HG02885 (cell line): ENCODE measurements at regions not wholly inside any gene's neighbourhood (a gene's known extent, or its start where the extent isn't known, plus 50 kb on each side); places are given as distances from the start of the nearest gene placed in this dataset.
"Not testable (repeated sequence)": the region's sequence is repeated elsewhere in the genome, so short reads cannot be mapped to it uniquely, and the experiment has no call there.

Experiments used
- ATAC-seq: cut with Tn5 transposase; IDR thresholded peaks from one replicate; pipeline ENCODE4 v1.9.1; 2021; ENCODE audit warnings: mild to moderate bottlenecking; ENCODE audit not compliant: unreplicated experiment, poor library complexity

DNA sequence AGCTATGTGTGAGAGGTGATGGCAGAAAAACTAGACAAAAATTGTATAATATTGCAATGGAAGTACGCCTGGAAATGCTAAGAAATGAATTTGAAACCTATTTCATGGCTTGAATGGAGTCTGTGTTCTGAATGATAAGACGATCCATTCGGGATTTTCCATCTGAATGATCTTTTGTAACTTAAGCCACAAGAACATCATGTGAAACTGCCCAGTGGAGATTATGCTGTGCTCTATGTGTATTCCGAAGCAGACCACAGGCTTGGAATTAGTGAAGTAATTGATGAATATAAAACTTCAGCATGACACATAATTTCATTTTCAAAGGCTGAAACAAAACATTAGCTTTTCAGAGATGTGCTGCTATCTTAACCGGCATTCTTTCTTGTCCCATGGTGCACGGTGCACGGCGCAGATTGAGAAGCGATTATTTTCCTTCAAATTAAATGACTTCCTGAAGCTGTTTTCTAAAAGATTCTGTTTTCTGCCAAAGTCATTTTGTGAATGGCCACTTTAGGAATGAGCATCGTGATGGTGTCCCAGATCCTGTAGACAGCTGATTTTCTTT, 652.9 kb downstream of the PLA2G4A start:
- no peak for ATAC-seq

DNA sequence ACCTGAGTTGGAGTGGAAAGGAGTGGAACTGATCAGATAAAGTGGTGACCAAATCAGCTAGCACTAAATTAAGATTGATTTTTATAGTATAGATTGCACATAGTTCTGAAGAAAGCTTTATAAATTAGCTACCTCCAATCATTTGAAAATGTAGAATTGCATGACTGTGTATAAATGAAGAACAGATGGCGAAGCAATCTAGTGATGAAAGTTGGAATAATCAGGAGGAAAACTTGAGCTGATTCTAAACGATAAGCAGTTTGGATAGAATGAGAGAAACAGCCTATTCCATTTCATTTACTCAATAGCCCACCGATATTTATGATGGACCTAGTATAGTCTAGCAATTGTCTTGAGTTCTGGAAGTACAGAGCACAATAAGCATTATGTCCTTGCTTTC, 661.5 kb downstream of the PLA2G4A start:
- no peak for ATAC-seq

DNA sequence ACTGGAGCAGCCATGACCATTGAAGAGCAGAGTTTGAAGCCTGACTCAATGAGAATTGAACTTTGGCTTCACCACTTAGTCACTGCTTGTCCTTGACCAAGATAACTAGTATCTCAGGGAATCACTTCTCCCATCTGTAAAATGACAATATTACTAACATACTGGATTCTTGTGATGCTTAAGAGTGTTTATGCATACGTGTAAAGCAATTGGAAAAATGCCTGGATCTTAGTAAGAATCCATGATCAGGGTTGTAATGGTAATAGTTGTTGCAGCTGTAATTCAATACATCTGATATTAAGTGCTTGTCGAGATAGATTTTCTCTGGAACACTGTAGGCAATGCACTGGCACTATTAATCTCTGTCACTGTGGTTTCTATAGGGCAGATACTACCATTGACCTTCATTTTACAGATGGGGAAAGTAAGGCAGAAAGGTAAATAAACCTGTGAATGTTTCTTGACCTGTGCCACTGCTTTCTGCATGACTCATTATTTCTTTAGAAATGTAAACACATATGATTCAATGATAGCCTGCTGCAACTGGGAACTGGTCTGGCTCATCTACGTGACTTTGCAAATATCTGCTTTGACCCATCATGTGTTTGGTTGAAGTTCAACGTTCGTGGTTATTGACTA, 662.5 kb downstream of the PLA2G4A start:
- no peak for ATAC-seq

DNA sequence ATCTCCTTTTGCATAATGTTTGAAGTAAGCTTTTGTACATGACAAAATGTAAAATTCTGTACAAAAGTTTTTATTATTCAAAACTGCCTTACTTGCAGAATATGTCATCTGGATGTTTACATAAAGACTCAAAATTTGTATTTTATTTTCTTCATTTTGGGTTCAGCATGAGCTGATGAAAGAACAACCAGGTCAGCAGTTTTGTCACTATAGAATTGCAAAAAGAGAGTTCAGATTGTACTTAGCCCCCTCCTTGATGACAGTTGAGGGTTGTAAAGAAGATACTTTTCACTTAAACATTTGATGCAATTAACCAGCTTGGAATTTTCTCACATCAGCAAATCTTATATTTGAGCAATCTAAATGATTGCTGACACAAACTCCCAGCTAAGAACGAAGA, 669.3 kb downstream of the PLA2G4A start:
- no peak for ATAC-seq

DNA sequence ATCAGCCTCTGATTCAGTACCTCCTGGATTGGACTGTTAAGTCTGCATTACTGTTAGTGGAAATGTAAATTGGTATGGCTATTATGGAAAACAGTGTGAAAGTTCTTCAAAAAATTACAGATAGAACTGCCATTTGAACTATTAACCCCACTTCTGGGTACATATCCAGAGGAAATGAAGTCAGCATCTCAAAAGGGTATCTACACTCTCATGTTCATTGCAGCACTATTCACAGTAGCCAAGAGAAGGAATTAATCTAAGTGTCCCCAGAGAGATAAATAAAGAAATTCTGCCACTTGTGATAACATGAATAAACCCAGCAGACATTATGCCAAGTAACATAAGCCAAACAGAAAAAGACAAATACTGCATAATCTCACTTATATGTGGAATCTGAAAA, 676.0 kb downstream of the PLA2G4A start:
- ATAC-seq = no peak

DNA sequence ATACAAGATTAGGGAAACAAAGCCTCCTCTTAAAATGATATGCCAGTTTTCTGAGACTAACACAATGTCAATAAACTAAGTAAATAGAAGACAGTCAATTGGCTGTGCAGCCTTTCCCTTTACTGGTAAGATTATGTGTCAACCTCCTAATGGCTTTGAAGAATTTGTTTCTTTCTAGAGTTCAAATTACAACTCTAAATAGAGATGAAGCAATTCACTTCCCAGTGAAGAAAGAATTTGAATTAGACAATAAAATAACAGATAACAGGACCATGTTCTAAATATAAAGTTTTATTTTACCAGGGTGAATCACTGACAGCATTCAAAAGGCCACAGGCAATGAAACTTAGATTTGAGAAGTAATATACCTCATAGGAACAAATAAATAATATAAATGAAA, 680.3 kb downstream of the PLA2G4A start:
- ATAC-seq = no peak

DNA sequence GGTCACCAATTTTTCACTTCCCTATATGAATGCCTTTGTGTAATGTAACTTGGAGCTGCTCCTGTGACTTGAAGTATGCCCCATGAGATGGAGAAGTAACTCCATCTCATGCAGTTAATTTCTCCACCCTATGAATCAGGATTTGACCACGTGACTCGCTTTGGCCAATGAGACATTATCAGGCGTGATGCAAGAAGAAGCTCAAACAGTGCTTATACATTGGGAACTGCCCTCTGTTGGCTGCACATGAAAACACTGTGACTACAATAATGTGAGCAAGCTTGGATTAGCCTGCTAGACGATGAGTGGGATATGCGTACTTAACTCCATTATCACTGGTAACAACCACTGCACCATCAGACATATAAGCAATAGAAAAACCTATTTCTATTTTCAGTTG, 684.4 kb downstream of the PLA2G4A start:
- ATAC-seq = no peak

DNA sequence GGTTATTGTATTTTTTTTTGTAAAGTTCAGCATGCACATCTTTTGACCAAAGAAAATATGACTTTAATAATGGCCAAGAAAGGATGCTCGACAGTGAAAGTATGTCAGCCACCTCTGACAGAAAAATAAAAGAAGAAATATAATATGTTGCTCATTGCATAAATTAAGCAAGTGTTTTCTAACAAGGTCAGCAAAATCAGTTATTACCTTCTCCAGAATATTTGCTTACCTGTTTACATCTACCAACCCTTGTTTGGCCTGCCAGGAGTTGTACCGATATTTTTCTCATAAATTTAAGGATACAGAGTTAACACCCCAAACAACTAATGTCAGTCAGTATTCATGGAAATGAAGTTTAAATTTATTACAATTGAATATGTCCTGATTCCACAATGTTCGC, 685.4 kb downstream of the PLA2G4A start:
- no peak for ATAC-seq

DNA sequence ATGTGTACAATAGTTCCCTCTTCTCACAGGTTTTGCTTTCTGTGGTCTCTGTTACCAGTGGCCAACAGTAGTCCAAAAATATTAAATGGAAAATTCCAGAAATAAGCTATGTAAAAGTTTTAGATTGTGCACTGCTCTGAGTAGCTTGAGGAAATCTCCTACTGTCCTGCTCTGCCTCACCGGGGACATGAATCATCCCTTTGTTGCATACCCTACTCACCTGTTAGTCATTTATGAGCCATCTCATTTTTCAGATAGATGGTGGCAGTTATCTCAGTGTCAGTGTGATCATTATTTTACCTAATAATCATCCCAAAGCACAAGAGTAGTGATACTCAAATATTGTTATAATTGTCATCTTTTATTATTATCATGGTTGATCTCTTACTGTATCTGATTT, 688.1 kb downstream of the PLA2G4A start:
- ATAC-seq = no peak

DNA sequence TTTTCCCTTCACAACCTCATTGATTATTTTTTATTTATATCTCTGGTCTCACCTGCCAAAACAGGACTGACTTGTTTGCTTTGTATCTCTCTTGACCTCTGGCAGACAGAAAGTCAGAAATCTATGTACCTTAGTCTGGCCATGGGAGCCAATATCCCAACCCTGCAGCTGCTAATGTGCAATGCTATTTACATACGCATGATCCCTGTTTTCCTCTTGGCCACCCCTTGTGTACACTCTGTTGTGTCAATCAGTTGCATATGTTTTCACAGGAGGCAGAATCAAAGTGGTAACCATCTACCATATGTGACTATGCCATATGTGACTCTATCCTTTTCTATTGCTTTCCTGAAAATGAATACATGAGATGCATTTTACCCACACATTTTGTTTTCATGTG, 688.8 kb downstream of the PLA2G4A start:
- ATAC-seq = no peak

DNA sequence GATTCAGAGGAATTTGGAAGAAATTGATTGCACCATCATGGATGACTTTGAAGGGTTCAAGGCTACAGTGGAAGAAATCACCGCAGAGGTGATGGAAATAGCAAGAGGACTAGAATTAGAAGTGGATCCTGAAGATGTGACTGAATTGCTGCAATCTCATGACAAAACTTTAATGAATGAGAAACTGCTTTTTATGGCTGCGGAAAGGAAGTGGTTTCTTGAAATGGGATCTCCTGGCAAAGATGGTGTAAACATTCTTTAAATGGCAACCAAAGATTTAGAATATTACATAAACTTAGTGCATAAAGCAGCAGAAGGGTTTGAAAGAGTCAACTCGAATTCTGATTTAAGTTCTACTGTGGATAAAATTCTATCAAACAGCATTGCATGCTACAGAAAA, 698.6 kb downstream of the PLA2G4A start:
- ATAC-seq = no peak

DNA sequence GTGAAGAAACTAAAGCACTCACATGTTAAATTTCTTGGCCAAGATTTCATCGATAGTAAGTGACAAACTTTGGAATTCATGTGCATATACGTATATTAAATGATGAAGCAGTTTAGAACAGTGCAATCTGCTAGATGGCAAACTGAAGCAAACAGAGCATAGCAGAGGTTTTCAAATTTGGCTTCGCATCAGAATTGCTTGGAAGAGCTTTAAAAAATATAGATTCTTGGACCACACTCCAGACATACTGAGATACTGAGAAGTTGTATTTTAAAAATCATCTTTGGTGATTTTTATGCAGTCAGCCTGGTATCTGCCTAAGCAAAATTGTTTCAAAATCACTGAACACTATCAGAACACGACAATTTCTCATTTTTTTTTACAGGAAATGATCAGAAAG, 709.2 kb downstream of the PLA2G4A start:
- no peak for ATAC-seq

DNA sequence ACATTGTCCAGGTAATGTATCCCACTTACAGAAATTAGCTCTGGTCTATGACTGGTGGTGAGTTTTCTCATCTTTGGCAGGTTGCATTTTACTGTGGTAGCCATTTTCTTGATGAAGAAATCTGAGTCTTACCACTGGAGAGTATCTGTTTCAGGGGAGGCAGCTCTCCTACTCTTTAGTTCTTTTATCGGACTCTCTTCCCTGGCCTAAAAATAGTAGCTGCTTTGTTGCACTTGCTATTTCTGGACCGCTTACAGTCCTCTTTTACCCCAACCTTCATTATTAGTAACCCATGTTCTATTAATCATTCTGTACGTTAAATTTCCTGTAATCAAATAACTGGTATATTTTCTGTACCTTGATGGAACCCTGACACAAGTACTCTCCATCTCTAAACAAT, 720.8 kb downstream of the PLA2G4A start:
- ATAC-seq = no peak

DNA sequence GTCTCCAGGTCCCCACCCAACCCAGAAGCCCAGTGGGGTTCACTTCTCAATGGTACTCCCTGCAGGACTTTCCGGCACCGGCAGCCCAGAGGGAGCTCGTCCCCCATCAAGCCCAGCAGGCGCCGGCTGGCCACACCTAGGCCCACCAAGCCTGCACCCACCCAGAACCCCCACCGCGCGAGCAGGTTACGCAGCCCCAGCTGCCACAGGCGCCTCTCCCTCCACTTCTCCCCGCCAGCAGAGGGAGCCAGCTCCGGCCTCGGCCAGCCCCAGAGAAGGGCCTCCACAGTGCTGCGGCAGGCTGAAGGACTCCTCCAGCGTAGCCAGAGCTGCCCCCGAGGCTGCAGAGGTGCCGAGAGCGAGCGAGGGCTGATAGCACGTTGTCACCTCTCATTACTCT, 722.3 kb downstream of the PLA2G4A start:
- ATAC-seq = no peak

DNA sequence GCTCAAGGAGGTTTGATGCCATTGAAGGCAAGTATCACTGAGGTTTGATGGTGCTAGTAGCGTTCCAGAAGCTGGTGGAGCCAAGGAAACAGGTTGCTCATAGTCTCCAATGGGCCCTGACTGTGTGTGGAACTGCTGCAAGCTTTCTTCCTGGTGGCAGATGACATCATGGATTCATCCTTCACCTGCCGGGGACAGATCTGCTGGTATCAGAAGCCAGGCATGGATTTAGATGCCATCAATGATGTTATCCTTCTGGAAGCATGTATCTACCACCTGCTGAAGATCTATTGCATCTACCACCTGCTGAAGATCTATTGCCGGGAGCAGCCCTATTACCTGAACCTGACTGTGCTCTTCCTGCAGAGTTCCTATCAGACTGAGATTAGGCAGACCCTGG, 734.4 kb downstream of the PLA2G4A start:
- ATAC-seq = no peak

DNA sequence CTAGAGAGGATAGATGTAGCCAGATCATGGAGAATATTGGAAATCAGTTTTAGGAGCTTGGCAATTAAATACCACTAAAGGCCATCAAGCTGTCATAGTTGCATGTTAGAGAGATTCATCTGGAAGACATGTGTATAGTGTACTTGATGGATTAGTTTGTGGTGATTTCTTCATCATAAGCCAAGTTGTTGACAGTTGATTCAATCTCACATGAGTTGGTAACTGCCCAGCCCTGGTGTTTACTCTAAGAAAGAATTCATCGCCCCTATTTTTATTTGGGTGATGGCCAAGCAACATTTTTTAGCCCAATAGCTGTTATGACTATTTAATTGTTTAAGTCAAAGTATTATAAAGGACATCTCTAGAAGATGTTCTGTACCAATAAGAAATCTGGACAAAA, 737.6 kb downstream of the PLA2G4A start:
- no peak for ATAC-seq

DNA sequence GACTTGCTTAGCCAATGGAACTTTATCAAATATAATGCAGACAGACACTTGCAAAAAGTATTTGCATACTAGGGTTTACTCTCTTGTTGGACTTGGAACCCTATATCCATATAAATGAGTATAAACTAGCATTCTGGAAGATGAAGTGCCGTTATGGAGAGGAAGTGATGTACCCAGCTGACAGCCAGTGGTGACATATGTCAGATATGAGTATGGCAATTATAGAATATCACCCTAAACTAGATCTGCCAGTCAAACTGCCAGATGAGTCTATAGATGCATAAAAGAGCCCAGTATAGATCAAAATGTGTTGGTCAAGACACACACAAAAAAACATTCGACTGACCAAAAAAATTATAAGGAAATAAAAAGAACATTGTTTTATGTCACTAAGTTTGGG, 739.3 kb downstream of the PLA2G4A start:
- ATAC-seq = no peak

DNA sequence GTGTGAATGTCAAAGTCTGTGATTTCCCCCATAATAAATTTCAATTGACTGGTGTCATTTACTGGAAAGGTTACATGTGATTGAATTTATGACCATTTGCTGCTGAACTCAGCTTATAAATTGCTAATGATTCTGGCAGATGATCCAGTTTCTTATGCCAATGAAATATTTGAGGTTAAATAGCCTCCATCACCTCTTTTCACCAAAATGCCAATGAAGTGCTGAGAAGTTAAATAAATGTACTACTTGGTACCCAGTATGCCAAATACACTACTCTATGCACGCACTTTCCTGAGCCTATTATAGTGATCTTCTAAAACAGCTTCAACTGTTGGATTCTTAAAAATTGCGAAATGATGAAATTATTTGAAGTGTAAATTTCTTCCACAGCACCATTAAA, 741.4 kb downstream of the PLA2G4A start:
- ATAC-seq = no peak

DNA sequence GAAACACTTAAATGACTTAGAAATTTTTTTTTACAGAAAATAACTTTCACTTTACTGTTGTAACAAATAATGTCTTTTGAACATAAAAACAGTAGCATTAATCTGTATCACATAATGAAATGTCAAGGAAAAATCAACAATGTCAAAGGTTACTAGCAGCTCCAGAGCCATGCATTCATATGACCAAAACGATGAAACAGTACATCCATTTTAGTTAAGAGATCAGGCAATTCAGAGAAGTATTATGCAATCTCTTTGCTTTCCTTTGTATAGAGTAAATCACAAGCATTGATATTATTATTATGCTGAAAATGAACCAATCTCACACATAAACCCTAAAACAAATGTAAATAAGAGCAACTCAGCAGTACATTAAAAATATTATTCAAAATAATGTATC, 748.9 kb downstream of the PLA2G4A start:
- ATAC-seq = no peak

DNA sequence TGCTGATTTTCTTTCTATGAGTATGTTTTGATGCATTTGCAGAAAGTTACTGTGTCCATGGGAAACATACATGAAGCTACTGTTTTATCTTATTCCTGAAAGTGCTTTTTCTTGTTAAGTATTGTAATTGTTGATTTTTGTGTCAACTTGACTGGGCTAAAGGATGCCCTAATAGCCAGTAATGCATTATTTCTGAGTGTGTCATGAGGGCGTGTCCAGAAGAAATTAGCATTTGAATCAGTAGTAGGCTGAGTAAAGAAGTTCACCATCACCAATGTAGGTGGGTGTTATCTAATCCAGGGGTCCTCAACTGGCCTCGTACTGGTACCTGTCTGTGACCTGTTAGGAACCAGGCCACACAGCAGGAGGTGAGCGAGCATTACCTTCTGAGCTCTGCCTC, 760.2 kb downstream of the PLA2G4A start:
- no peak for ATAC-seq

DNA sequence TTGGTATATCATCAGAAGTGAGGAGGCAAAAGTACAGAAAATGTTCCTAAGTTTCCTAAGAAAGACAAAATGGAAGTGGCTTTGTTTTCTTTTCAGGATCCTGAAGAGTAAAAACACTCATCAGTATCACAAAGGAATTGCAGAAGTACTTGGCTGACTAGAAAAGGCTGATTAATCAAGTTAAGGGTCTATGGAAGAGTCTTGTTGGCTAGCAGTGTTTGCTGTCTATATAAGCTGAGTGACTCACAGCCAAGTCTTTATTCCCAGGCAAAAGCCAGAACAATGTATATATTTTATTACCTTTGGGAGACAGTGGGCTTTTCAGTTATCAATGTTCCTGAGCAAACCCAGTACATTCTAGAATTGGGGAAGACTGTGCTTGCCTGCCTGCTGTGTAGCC, 777.0 kb downstream of the PLA2G4A start:
- ATAC-seq = no peak

DNA sequence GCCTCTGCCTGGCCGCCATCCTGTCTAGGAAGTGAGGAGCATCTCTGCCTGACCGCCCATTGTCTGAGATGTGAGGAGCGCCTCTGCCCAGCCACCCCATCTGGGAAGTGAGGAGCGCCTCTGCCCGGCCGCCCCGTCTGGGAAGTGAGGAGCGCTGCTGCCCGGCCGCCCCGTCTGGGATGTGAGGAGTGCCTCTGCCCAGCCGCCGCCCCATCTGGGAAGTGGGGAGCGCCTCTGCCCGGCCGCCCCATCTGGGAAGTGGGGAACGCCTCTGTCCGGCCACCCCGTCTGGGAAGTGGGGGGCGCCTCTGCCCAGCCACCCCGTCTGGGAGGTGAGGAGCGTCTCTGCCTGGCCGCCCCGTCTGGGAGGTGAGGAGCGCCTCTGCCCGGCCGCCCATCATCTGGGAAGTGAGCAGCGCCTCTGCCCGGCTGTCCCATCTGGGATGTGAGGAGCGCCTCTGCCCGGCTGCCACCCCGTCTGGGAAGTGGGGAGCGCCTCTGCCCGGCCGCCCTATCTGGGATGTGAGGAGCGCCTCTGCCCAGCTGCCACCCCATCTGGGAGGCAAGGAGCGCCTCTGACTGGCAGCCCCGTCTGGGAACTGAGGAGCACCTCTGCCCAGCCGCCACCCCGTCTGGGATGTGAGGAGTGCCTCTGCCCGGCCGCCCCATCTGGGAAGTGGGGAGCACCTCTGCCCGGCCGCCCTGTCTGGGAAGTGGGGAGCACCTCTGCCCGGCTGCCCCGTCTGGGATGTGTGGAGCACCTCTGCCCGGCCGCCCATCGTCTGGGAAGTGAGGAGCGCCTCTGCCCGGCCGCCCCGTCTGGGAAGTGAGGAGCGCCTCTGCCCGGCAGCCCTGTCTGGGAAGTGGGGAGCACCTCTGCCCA, 787.3 kb downstream of the PLA2G4A start:
- ATAC-seq = not testable (repeated sequence)
